Fibroblast of lung (primary cell): ENCODE measurements at regions not wholly inside any gene's neighbourhood (a gene's known extent, or its start where the extent isn't known, plus 50 kb on each side); places are given as distances from the start of the nearest gene placed in this dataset.
A peak's percentile ranks its signal among the peaks of the same experiment; 100 is the strongest.

Experiments used
- DNase-seq, 2 donors: peaks; one replicate each; pipeline versions ENCODE4 v3.0.0 to v3.0.0-alpha.2; 2010; ENCODE audit warnings: low read depth in 2 of 2
- H2AFZ ChIP-seq: 2 replicates; pipeline ENCODE4 v1.5.1; 2012; ENCODE audit warnings: low read length, control low read depth, inconsistent platforms
- H3K27ac ChIP-seq: 2 replicates; pipeline ENCODE4 v1.5.1; 2011; ENCODE audit warnings: low read length, control low read depth; ENCODE audit not compliant: insufficient read depth
- H3K27me3 ChIP-seq: 2 replicates; pipeline ENCODE4 v1.5.1; 2011; ENCODE audit warnings: mild to moderate bottlenecking, low read length; ENCODE audit not compliant: control insufficient read depth, insufficient read depth
- H3K36me3 ChIP-seq: 2 replicates; pipeline ENCODE4 v1.5.1; 2011; ENCODE audit warnings: low read length; ENCODE audit not compliant: control insufficient read depth, insufficient read depth
- H3K4me1 ChIP-seq: 2 replicates; pipeline ENCODE4 v1.5.1; 2011; ENCODE audit warnings: low read length; ENCODE audit not compliant: control insufficient read depth, insufficient read depth; ENCODE audit errors: extremely low read depth
- H3K4me2 ChIP-seq: 2 replicates; pipeline ENCODE4 v1.5.1; 2011; ENCODE audit warnings: low read length, control low read depth; ENCODE audit not compliant: insufficient read depth; ENCODE audit errors: extremely low read depth
- H3K4me3 ChIP-seq, 4 experiments: fragments of 200-600 bp in 1 of 4; sonication (generic) in 1 of 4; replicated peaks in 1 of 4; 2 replicates each; pipeline ENCODE4 v1.5.1; 2011 to 2016; ENCODE audit warnings: low read length in 4 of 4, low read depth in 3 of 4, mild to moderate bottlenecking in 3 of 4, control low read depth in 2 of 4, inconsistent platforms in 1 of 4, mixed read lengths in 1 of 4; ENCODE audit not compliant: insufficient read depth in 1 of 4; ENCODE audit errors: control extremely low read depth in 1 of 4
- H3K79me2 ChIP-seq: 2 replicates; pipeline ENCODE4 v1.5.1; 2012; ENCODE audit warnings: mild to moderate bottlenecking, low read length, inconsistent platforms; ENCODE audit not compliant: control insufficient read depth, insufficient read depth
- H3K9ac ChIP-seq: 2 replicates; pipeline ENCODE4 v1.5.1; 2011; ENCODE audit warnings: mild to moderate bottlenecking, low read length, control low read depth; ENCODE audit not compliant: insufficient read depth
- H3K9me3 ChIP-seq: 2 replicates; pipeline ENCODE4 v1.5.1; 2012; ENCODE audit warnings: low read depth, low read length; ENCODE audit not compliant: control insufficient read depth, insufficient read depth
- H4K20me1 ChIP-seq: 2 replicates; pipeline ENCODE4 v1.5.1; 2011; ENCODE audit warnings: low read length; ENCODE audit not compliant: control insufficient read depth, insufficient read depth; ENCODE audit errors: extremely low read depth
- CTCF ChIP-seq, 2 donors: IDR thresholded peaks in 1 of 2; conservative IDR thresholded peaks in 1 of 2; 1 replicate in 1 of 2; 2 replicates in 1 of 2; pipeline ENCODE4 v1.5.1; 2011 to 2012; ENCODE audit warnings: low read length in 2 of 2, control low read depth in 1 of 2, inconsistent platforms in 1 of 2, low read depth in 1 of 2, mild to moderate bottlenecking in 1 of 2
- EZH2 ChIP-seq: IDR thresholded peaks from 2 replicates; pipeline ENCODE4 v1.5.1; 2012; ENCODE audit warnings: low read length, control low read depth, mild to moderate bottlenecking; ENCODE audit errors: missing control alignments

- no peak overlapping the region for H3K27ac ChIP-seq
These were observed 168.3 kb upstream of the TSHZ3 start for GRCh38 chr19:31517224-31518180.

GRCh38 chr19:31518216-31519020, 169.2 kb upstream of the TSHZ3 start:
- no peak overlapping the region for H3K4me3 ChIP-seq
- H3K36me3 ChIP-seq: no peaks in the 10 kb centered on the region
- TF ChIP-seq EZH2: no peak
- TF ChIP-seq CTCF (conservative IDR thresholded peaks at IDR 0.05 in 1 of 2, IDR thresholded peaks at IDR 0.05 in 1 of 2; ENCODE audit: low read depth in 1 of 2, low read length in 2 of 2): no peak
- no peaks in the 10 kb centered on the region for H3K9me3 ChIP-seq
- no peak for DNase-seq
- H4K20me1 ChIP-seq: no peaks in the 10 kb centered on the region
- no peak overlapping the region for H3K4me2 ChIP-seq
- H3K27me3 ChIP-seq: no peaks in the 10 kb centered on the region
- H3K79me2 ChIP-seq: no peaks in the 10 kb centered on the region
- no peak overlapping the region for H2AFZ ChIP-seq
- no peak overlapping the region for H3K9ac ChIP-seq
- no peak overlapping the region for H3K27ac ChIP-seq
- no peaks in the 10 kb centered on the region for H3K4me1 ChIP-seq

More at GRCh38 chr19:31517224-31518180, 168.3 kb upstream of the TSHZ3 start:
- no peak overlapping the region for H3K4me2 ChIP-seq
- DNase-seq: no peak
- no peaks in the 10 kb centered on the region for H3K36me3 ChIP-seq
- H3K4me3 ChIP-seq: no peak overlapping the region
- no peaks in the 10 kb centered on the region for H3K27me3 ChIP-seq
- H3K9me3 ChIP-seq: no peaks in the 10 kb centered on the region
- H3K9ac ChIP-seq: no peak overlapping the region
- H2AFZ ChIP-seq: no peak overlapping the region
- H3K4me1 ChIP-seq: no peaks in the 10 kb centered on the region
- H4K20me1 ChIP-seq: no peaks in the 10 kb centered on the region
- TF ChIP-seq CTCF (conservative IDR thresholded peaks at IDR 0.05 in 1 of 2, IDR thresholded peaks at IDR 0.05 in 1 of 2; ENCODE audit: low read depth in 1 of 2, low read length in 2 of 2) (no peak), EZH2 (no peak)
- no peaks in the 10 kb centered on the region for H3K79me2 ChIP-seq

- Histone ChIP-seq H4K20me1 (no peaks in the 10 kb centered on the region), H3K36me3 (no peaks in the 10 kb centered on the region), H3K27me3 (no peaks in the 10 kb centered on the region), H3K27ac (no peak overlapping the region), H3K4me1 (no peaks in the 10 kb centered on the region), H2AFZ (no peak overlapping the region), H3K9ac (no peak overlapping the region), H3K9me3 (no peaks in the 10 kb centered on the region), H3K4me2 (no peak overlapping the region), H3K4me3 (no peak overlapping the region), H3K79me2 (no peaks in the 10 kb centered on the region)
- no peak for TF ChIP-seq EZH2
- TF ChIP-seq CTCF (conservative IDR thresholded peaks at IDR 0.05 in 1 of 2, IDR thresholded peaks at IDR 0.05 in 1 of 2; ENCODE audit: low read depth in 1 of 2, low read length in 2 of 2): no peak
- DNase-seq: peak in 1 of 2 donors; percentile 3
These were observed 170.0 kb upstream of the TSHZ3 start for GRCh38 chr19:31519256-31519655.
